Heart left ventricle (tissue), 16 donors: ENCODE measurements at regions not wholly inside any gene's neighbourhood (a gene's known extent, or its start where the extent isn't known, plus 50 kb on each side); places are given as distances from the start of the nearest gene placed in this dataset.

Experiments
- ATAC-seq, 4 donors: fragments of 200-7000 bp; cut with Tn5 transposase; one replicate each; pipeline ENCODE4 v1.9.1; 2020 to 2022; ENCODE audit warnings: moderate library complexity in 4 of 4, mild to moderate bottlenecking in 3 of 4, moderate number of reproducible peaks in 1 of 4
- DNase-seq, 5 donors: peaks; one replicate each; pipeline ENCODE4 v3.0.0-alpha.2; 2020
- H3K27ac ChIP-seq, 12 donors: fragments of 200-600 bp; sonication (generic) in 4 of 12; one replicate each; pipeline versions ENCODE4 v1.5.0 to v1.8.0; 2016 to 2022; ENCODE audit warnings: mild to moderate bottlenecking in 2 of 12
- H3K27me3 ChIP-seq, 9 donors: fragments of 200-600 bp; sonication (generic) in 2 of 9; one replicate each; pipeline versions ENCODE4 v1.5.1 to v1.8.0; 2016 to 2022; ENCODE audit warnings: mild to moderate bottlenecking in 3 of 9
- H3K36me3 ChIP-seq, 9 donors: fragments of 200-600 bp; sonication (generic) in 2 of 9; one replicate each; pipeline versions ENCODE4 v1.5.0 to v1.8.0; 2018 to 2022; ENCODE audit warnings: mild to moderate bottlenecking in 2 of 9
- H3K4me1 ChIP-seq, 12 donors: fragments of 200-600 bp; sonication (generic) in 4 of 12; one replicate each; pipeline versions ENCODE4 v1.5.0 to v1.8.0; 2016 to 2022; ENCODE audit warnings: mild to moderate bottlenecking in 3 of 12
- H3K4me3 ChIP-seq, 12 donors: fragments of 200-600 bp; sonication (generic) in 4 of 12; one replicate each; pipeline versions ENCODE4 v1.5.0 to v1.8.0; 2017 to 2022; ENCODE audit warnings: mild to moderate bottlenecking in 9 of 12, moderate library complexity in 4 of 12
- H3K9me3 ChIP-seq, 12 donors: fragments of 200-600 bp; sonication (generic) in 4 of 12; one replicate each; pipeline versions ENCODE4 v1.5.0 to v1.8.0; 2016 to 2022; ENCODE audit warnings: mild to moderate bottlenecking in 1 of 12
- POLR2A ChIP-seq, 2 donors: fragments of 450-650 bp; IDR thresholded peaks; one replicate each; pipeline ENCODE4 v1.6.1; 2017; ENCODE audit warnings: antibody characterized with exemption in 2 of 2, mild to moderate bottlenecking in 2 of 2, moderate library complexity in 2 of 2
- WGBS, 4 donors: extraction: QIAGEN DNeasy Blood & Tissue Kit in 2 of 4; methylation state at CpG; one replicate each; pipeline versions ENCODE4 v1.1.5 to v1.1.7; 2013 to 2018; 5-methylcytosine and 5-hydroxymethylcytosine counted together
- intact Hi-C, 10 donors: fragments of 100-400 bp; cut with DNase I; formaldehyde crosslinking; loops; one replicate each; pipeline versions ENCODE4 v1.11.1 to v1.14.2; 2022
- TF ChIP-seq, protein P1 (sequence below), 12 donors: fragments of 200-600 bp; sonication (generic) in 4 of 12; IDR thresholded peaks; one replicate each; pipeline versions ENCODE4 v1.5.0 to v1.8.0; 2018 to 2022; ENCODE audit warnings: antibody characterized with exemption in 12 of 12, mild to moderate bottlenecking in 5 of 12
- donor health status: ischemic (EF 13 %, LVEDD 7.1; RV severe dilation, severe dysfunction).
- donor health status: healthy with polysubstance abuse.
- donor health status: DM: no; HTN: yes; CAD: no.
- donor health status: DM: no; HTN: no; CAD: no.
- donor health status: ischemic (EF 25% LVEDD 6.9; RV normal size, moderate dysfunction).
- donor health status: ischemic (EF 25% LVEDD 5.7; RV mildly dilated, moderate dysfunction).
- donor health status: healthy.
- donor health status: DM: yes; HTN: yes; CAD: no.
- donor health status: ischemic (EF 35%, LVEDD 5.7; RV mildly dilated, moderate dysfunction).
- donor health status: nonischemic (EF 11% LVEDD 7.7; RV severe dilation, severe dysfunction).
- donor health status: DM: yes; HTN: yes; CAD: no.
- donor health status: PGD.
- donor health status: ischemic (EF 29% LVEDD 5.4; RV normal size, mild dysfunction).
- donor health status: nonischemic (EF 23%, LVEDD 6.1; RV moderate dilation, normal function).

DNA sequence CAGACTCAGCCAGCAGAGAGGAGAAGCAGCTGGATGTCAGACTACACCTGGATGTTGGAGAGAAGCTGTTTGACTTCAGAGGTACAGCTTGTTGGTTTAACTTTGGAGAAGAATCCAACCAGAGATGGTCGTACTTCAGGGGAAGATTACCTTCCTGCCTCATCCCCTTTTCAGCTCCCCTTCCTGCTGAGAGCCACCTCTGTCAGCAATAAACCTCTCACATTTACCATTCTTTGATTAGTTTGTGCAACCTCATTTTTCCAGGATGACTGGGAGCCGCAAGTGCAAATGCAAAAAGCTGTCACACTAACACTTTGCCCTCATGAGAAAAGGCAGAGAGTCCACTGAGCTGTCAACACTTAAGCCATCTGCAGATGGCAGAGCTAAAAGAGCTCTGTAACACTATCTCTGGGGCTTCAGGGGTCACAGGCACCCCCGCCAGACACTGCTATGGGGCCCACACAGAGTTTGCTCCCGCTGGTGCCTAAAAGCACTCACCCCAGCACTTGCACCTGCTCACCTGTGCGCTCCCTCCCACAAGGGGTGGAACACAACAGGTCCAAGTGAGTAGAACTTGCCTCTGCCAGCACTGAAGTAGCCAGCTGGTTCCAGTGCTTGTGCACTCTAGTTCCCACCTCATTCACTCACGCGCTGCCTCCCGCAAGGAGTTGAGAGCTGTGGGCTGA lies 391.7 kb downstream of the METTL4 start:
- intact Hi-C loops = loop anchor here in 1 of 10 donors (5.0 kb wide), 1 partner anchor 32 kb away; no protein-coding TSS in a partner anchor
- H3K4me1 ChIP-seq = no peaks in the 10 kb centered on the region
- no peaks in the 10 kb centered on the region for H3K36me3 ChIP-seq
- H3K4me3 ChIP-seq = no peak overlapping the region
- no peak for DNase-seq
- no peak overlapping the region for H3K27ac ChIP-seq
- H3K27me3 ChIP-seq = peaks cover 0 to 3% (median 0%) of the 10 kb centered on the region in 9 donors
- no peak for TF ChIP-seq POLR2A (IDR thresholded peaks at IDR 0.05)
- TF ChIP-seq, protein P1, sequence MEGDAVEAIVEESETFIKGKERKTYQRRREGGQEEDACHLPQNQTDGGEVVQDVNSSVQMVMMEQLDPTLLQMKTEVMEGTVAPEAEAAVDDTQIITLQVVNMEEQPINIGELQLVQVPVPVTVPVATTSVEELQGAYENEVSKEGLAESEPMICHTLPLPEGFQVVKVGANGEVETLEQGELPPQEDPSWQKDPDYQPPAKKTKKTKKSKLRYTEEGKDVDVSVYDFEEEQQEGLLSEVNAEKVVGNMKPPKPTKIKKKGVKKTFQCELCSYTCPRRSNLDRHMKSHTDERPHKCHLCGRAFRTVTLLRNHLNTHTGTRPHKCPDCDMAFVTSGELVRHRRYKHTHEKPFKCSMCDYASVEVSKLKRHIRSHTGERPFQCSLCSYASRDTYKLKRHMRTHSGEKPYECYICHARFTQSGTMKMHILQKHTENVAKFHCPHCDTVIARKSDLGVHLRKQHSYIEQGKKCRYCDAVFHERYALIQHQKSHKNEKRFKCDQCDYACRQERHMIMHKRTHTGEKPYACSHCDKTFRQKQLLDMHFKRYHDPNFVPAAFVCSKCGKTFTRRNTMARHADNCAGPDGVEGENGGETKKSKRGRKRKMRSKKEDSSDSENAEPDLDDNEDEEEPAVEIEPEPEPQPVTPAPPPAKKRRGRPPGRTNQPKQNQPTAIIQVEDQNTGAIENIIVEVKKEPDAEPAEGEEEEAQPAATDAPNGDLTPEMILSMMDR (IDR thresholded peaks at IDR 0.05) = no peak
- ATAC-seq = no peak
- 80 to 84% (median 83%) methylated on average over 8 of the region's 8 CpGs for WGBS, 4 donors
- H3K9me3 ChIP-seq = no peaks in the 10 kb centered on the region

GRCh38 chr18:2180586-2180985 lies 390.7 kb downstream of the METTL4 start:
- Histone ChIP-seq H3K4me1 (no peaks in the 10 kb centered on the region), H3K36me3 (no peaks in the 10 kb centered on the region), H3K27me3 (peaks cover 0 to 3% (median 0%) of the 10 kb centered on the region in 9 donors), H3K4me3 (no peak overlapping the region), H3K9me3 (no peaks in the 10 kb centered on the region), H3K27ac (no peak overlapping the region)
- ATAC-seq (no peak), DNase-seq (no peak)
- TF ChIP-seq POLR2A (IDR thresholded peaks at IDR 0.05) = no peak
- TF ChIP-seq, protein P1 (IDR thresholded peaks at IDR 0.05) = no peak
- intact Hi-C loops = loop anchor here in 1 of 10 donors (5.0 kb wide), 1 partner anchor 33 kb away; no protein-coding TSS in a partner anchor
- WGBS, 4 donors = 86 to 92% (median 91%) methylated on average over 1 of the region's 1 CpG

- Histone ChIP-seq H3K9me3 (no peaks in the 10 kb centered on the region), H3K4me1 (no peaks in the 10 kb centered on the region), H3K36me3 (no peaks in the 10 kb centered on the region), H3K4me3 (no peak overlapping the region), H3K27me3 (peaks cover 0 to 3% (median 0%) of the 10 kb centered on the region in 9 donors), H3K27ac (no peak overlapping the region)
- no peak for DNase-seq
- 86 to 88% (median 87%) methylated on average over 5 of the region's 5 CpGs for WGBS, 4 donors
- intact Hi-C loops = loop anchor here in 1 of 10 donors (5.0 kb wide), 1 partner anchor 36 kb away; no protein-coding TSS in a partner anchor
- TF ChIP-seq POLR2A (IDR thresholded peaks at IDR 0.05) = no peak
- TF ChIP-seq, protein P1 (IDR thresholded peaks at IDR 0.05) = no peak
- no peak for ATAC-seq
Observed at GRCh38 chr18:2183432-2183831, 387.9 kb downstream of the METTL4 start.

DNA sequence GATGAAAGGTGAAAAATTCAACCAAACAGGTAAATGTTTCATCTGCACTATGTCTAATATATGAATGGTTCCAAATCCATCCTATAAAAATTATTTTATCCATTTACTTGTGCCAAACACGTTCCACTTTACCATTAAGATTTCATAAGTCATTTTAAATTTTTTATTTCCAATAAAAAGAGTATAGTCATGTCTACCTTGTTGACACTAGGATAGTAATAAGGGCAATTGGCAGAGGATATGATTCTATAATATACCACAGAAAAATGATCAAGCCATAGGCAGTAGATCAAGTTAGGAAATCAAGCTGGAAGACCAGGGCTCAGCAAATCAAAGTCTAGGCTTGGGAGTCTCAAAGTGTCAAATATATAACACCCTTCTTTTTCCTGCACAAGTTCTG lies 384.3 kb downstream of the METTL4 start:
- no peak overlapping the region for H3K27ac ChIP-seq
- no peaks in the 10 kb centered on the region for H3K9me3 ChIP-seq
- TF ChIP-seq POLR2A (IDR thresholded peaks at IDR 0.05) = no peak
- TF ChIP-seq, protein P1 (IDR thresholded peaks at IDR 0.05) = no peak
- intact Hi-C loops = no loop called here
- H3K27me3 ChIP-seq = peaks cover 0 to 3% (median 0%) of the 10 kb centered on the region in 9 donors
- DNase-seq (no peak), ATAC-seq (no peak)
- H3K36me3 ChIP-seq = no peaks in the 10 kb centered on the region
- 77 to 92% (median 80%) methylated on average over 1 of the region's 1 CpG for WGBS, 4 donors
- no peak overlapping the region for H3K4me3 ChIP-seq
- no peaks in the 10 kb centered on the region for H3K4me1 ChIP-seq
